ENCODE measurements at regions not wholly inside any gene's neighbourhood (a gene's known extent, or its start where the extent isn't known, plus 50 kb on each side); places are given as distances from the start of the nearest gene placed in this dataset.

DNA sequence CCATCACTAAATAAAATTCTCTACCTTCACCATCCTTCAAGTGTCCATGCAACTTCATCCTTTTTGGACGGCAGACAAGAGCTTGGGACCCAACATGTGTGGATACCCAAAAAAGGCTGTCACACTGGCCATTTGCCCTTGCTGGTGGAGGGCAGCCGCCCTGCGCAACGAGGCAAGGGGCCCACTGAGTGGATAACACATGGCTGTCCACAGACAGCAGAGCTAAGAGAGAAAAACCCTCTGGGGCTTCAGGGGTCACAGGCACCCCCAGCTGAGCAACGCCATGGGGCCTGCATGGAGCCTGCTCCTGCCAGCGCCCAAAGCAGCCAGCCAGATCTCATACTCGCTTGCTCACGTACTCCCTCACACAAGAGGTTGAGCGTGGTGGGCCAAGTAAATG is 205.9 kb upstream of the NREP start:
- Histone ChIP-seq H3K27me3 (ENCODE audit: insufficient read depth, poor library complexity, severe bottlenecking) (no peaks in the 10 kb centered on the region), H3K27ac (replicated peaks) (no peak overlapping the region), H3K4me3 (replicated peaks; ENCODE audit: insufficient read depth, low read length) (no peak overlapping the region)
- no peak for DNase-seq (ENCODE audit: low read depth in 1 of 2, low spot score in 1 of 2)
- no peak for TF ChIP-seq GABPA (IDR thresholded peaks at IDR 0.05; ENCODE audit: low read depth)
- TF ChIP-seq, protein P1, sequence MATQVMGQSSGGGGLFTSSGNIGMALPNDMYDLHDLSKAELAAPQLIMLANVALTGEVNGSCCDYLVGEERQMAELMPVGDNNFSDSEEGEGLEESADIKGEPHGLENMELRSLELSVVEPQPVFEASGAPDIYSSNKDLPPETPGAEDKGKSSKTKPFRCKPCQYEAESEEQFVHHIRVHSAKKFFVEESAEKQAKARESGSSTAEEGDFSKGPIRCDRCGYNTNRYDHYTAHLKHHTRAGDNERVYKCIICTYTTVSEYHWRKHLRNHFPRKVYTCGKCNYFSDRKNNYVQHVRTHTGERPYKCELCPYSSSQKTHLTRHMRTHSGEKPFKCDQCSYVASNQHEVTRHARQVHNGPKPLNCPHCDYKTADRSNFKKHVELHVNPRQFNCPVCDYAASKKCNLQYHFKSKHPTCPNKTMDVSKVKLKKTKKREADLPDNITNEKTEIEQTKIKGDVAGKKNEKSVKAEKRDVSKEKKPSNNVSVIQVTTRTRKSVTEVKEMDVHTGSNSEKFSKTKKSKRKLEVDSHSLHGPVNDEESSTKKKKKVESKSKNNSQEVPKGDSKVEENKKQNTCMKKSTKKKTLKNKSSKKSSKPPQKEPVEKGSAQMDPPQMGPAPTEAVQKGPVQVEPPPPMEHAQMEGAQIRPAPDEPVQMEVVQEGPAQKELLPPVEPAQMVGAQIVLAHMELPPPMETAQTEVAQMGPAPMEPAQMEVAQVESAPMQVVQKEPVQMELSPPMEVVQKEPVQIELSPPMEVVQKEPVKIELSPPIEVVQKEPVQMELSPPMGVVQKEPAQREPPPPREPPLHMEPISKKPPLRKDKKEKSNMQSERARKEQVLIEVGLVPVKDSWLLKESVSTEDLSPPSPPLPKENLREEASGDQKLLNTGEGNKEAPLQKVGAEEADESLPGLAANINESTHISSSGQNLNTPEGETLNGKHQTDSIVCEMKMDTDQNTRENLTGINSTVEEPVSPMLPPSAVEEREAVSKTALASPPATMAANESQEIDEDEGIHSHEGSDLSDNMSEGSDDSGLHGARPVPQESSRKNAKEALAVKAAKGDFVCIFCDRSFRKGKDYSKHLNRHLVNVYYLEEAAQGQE (IDR thresholded peaks at IDR 0.05; ENCODE audit: insufficient replicate concordance, low read depth), result no peak
- no peak for TF ChIP-seq SPI1 (IDR thresholded peaks at IDR 0.05; ENCODE audit: borderline replicate concordance, low read depth)
- TF ChIP-seq, protein P2, sequence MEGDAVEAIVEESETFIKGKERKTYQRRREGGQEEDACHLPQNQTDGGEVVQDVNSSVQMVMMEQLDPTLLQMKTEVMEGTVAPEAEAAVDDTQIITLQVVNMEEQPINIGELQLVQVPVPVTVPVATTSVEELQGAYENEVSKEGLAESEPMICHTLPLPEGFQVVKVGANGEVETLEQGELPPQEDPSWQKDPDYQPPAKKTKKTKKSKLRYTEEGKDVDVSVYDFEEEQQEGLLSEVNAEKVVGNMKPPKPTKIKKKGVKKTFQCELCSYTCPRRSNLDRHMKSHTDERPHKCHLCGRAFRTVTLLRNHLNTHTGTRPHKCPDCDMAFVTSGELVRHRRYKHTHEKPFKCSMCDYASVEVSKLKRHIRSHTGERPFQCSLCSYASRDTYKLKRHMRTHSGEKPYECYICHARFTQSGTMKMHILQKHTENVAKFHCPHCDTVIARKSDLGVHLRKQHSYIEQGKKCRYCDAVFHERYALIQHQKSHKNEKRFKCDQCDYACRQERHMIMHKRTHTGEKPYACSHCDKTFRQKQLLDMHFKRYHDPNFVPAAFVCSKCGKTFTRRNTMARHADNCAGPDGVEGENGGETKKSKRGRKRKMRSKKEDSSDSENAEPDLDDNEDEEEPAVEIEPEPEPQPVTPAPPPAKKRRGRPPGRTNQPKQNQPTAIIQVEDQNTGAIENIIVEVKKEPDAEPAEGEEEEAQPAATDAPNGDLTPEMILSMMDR (IDR thresholded peaks at IDR 0.05; ENCODE audit: insufficient read depth, low read length), result no peak
- no peak for TF ChIP-seq POLR2AphosphoS5 (IDR thresholded peaks at IDR 0.05; ENCODE audit: low read depth)

DNA sequence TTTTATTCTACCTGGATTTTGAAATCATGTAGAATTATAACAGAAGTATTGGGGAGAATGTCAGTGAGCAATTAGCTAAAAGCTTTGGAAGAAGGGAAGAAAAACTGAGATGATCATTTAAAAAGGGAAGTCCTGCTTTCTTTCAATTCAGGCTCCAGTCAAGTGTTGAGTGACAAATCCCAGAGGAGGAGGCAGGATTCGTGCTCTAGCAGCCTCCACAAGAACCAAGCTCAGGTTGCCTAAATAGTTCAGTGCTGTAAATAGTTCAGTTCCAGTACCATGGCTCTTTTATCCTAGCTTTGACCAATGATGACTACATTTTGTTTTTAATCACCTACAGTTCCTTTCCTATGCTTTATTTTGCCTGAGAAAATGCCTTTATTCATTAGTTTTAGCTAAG is 204.9 kb upstream of the NREP start:
- Histone ChIP-seq H3K27me3 (ENCODE audit: insufficient read depth, poor library complexity, severe bottlenecking) (no peaks in the 10 kb centered on the region), H3K4me3 (replicated peaks; ENCODE audit: insufficient read depth, low read length) (no peak overlapping the region), H3K27ac (replicated peaks) (no peak overlapping the region)
- DNase-seq (ENCODE audit: low read depth in 1 of 2, low spot score in 1 of 2), result no peak
- TF ChIP-seq GABPA (IDR thresholded peaks at IDR 0.05; ENCODE audit: low read depth), result no peak
- TF ChIP-seq, protein P1 (IDR thresholded peaks at IDR 0.05; ENCODE audit: insufficient replicate concordance, low read depth), result no peak
- peak; percentile 12; the same call in 1 of the 2 replicates for TF ChIP-seq SPI1 (IDR thresholded peaks at IDR 0.05; ENCODE audit: borderline replicate concordance, low read depth)
- TF ChIP-seq POLR2AphosphoS5 (IDR thresholded peaks at IDR 0.05; ENCODE audit: low read depth), result no peak
- TF ChIP-seq, protein P2 (IDR thresholded peaks at IDR 0.05; ENCODE audit: insufficient read depth, low read length), result no peak

DNA sequence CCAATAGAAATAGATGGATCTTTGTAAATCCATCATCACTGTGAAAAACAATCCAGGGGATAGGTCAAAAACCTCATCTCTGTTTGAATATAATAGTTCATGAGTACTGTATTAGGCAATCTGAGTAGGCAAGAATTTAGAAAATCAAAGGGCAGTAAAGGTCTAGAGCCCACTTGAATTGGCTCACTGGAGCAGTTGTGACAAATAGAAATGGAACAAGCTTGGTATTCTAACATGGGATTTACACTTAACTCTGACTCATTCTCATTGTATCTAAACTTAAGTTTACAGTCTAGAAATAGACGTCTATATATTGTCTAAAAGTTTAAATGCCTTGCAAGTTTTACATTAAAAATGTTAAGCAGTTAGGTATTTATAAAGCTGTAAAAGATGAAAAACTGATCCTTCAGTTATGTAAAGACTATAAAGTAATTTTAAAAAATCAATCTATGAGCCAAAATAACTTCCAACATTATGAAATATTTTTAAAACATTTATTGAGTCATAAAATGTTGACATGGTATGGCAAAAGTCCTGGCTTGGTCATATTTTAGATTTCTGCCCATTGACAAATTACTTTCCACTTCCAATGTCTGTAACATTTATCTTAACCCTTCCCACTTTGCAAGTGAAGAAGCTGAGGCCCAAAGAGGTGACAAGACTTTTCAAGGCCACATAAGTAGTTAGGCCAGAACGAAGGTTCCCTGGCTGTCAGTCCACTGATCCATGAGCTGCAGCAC is 203.7 kb upstream of the NREP start:
- DNase-seq (ENCODE audit: low read depth in 1 of 2, low spot score in 1 of 2), result no peak
- Histone ChIP-seq H3K4me3 (replicated peaks; ENCODE audit: insufficient read depth, low read length) (no peak overlapping the region), H3K27me3 (ENCODE audit: insufficient read depth, poor library complexity, severe bottlenecking) (no peaks in the 10 kb centered on the region), H3K27ac (replicated peaks) (no peak overlapping the region)
- no peak for TF ChIP-seq GABPA (IDR thresholded peaks at IDR 0.05; ENCODE audit: low read depth)
- TF ChIP-seq, protein P1 (IDR thresholded peaks at IDR 0.05; ENCODE audit: insufficient replicate concordance, low read depth), result no peak
